Tibial artery (tissue), 4 donors: ENCODE measurements at regions not wholly inside any gene's neighbourhood (a gene's known extent, or its start where the extent isn't known, plus 50 kb on each side); places are given as distances from the start of the nearest gene placed in this dataset.
"Not testable (repeated sequence)": the region's sequence is repeated elsewhere in the genome, so short reads cannot be mapped to it uniquely, and the experiment has no call there.

Experiments
- DNase-seq, 2 donors: peaks; one replicate each; pipeline ENCODE4 v3.0.0-alpha.2; 2019
- H3K27ac ChIP-seq, 2 donors: fragments of 200-600 bp; sonication (generic) in 1 of 2; 1 replicate in 1 of 2; 2 replicates in 1 of 2; pipeline ENCODE4 v1.5.1; 2018 to 2019; ENCODE audit warnings: mild to moderate bottlenecking in 1 of 2
- H3K27me3 ChIP-seq, 2 donors: fragments of 200-600 bp; sonication (generic) in 1 of 2; one replicate each; pipeline versions ENCODE4 v1.5.1 to v1.6.0; 2016 to 2019
- H3K36me3 ChIP-seq, 3 donors: fragments of 200-600 bp; sonication (generic) in 2 of 3; one replicate each; pipeline ENCODE4 v1.5.1; 2016 to 2019; ENCODE audit warnings: mild to moderate bottlenecking in 2 of 3
- H3K4me1 ChIP-seq, 4 donors: fragments of 200-600 bp; sonication (generic) in 2 of 4; 1 replicate in 3 of 4; 2 replicates in 1 of 4; pipeline ENCODE4 v1.5.1; 2016 to 2019
- H3K4me3 ChIP-seq, 2 donors: fragments of 200-600 bp; sonication (generic) in 1 of 2; 1 replicate in 1 of 2; 2 replicates in 1 of 2; pipeline ENCODE4 v1.5.1; 2018 to 2019; ENCODE audit warnings: mild to moderate bottlenecking in 2 of 2
- H3K9me3 ChIP-seq, 3 donors: fragments of 200-600 bp; sonication (generic) in 1 of 3; one replicate each; pipeline ENCODE4 v1.5.1; 2016 to 2019
- CTCF ChIP-seq, 2 experiments: fragments of 200-600 bp in 1 of 2; fragments of 450-650 bp in 1 of 2; IDR thresholded peaks; one replicate each; pipeline ENCODE4 v1.5.1; 2017 to 2019; ENCODE audit warnings: antibody characterized with exemption in 2 of 2, mild to moderate bottlenecking in 1 of 2, moderate library complexity in 1 of 2
- intact Hi-C: fragments of 100-400 bp; cut with DNase I; formaldehyde crosslinking; loops from one replicate; pipeline ENCODE4 v1.15.0; 2023; ENCODE audit warnings: low total_unique reads

GRCh38 chr4:33989820-33990443, 2254.4 kb downstream of the ARAP2 start:
- no peak for TF ChIP-seq CTCF (IDR thresholded peaks at IDR 0.05)
- H3K4me1 ChIP-seq = no peaks in the 10 kb centered on the region
- no peak for DNase-seq
- H3K36me3 ChIP-seq = no peaks in the 10 kb centered on the region
- no peak overlapping the region for H3K27ac ChIP-seq
- no peaks in the 10 kb centered on the region for H3K9me3 ChIP-seq
- no peaks in the 10 kb centered on the region for H3K27me3 ChIP-seq
- H3K4me3 ChIP-seq = no peak overlapping the region
- intact Hi-C loops = no loop called here

- Histone ChIP-seq H3K36me3 (no peaks in the 10 kb centered on the region), H3K27me3 (no peaks in the 10 kb centered on the region), H3K4me3 (no peak overlapping the region), H3K27ac (no peak overlapping the region), H3K4me1 (no peaks in the 10 kb centered on the region), H3K9me3 (no peaks in the 10 kb centered on the region)
- TF ChIP-seq CTCF (IDR thresholded peaks at IDR 0.05) = no peak
- DNase-seq = no peak
- intact Hi-C loops = no loop called here
These were observed 2248.1 kb downstream of the ARAP2 start for GRCh38 chr4:33996075-33996718.

GRCh38 chr4:33998291-33998690, 2246.0 kb downstream of the ARAP2 start:
- no peak overlapping the region for H3K4me3 ChIP-seq
- H3K4me1 ChIP-seq = no peaks in the 10 kb centered on the region
- no peaks in the 10 kb centered on the region for H3K36me3 ChIP-seq
- intact Hi-C loops = no loop called here
- H3K27ac ChIP-seq = no peak overlapping the region
- no peak for TF ChIP-seq CTCF (IDR thresholded peaks at IDR 0.05)
- DNase-seq = no peak
- no peaks in the 10 kb centered on the region for H3K9me3 ChIP-seq
- no peaks in the 10 kb centered on the region for H3K27me3 ChIP-seq

GRCh38 chr4:34000356-34000755, 2244.0 kb downstream of the ARAP2 start:
- no peak for DNase-seq
- Histone ChIP-seq H3K27me3 (no peaks in the 10 kb centered on the region), H3K27ac (no peak overlapping the region), H3K9me3 (no peaks in the 10 kb centered on the region), H3K36me3 (no peaks in the 10 kb centered on the region), H3K4me1 (no peaks in the 10 kb centered on the region), H3K4me3 (no peak overlapping the region)
- TF ChIP-seq CTCF (IDR thresholded peaks at IDR 0.05) = no peak
- intact Hi-C loops = no loop called here

- H3K9me3 ChIP-seq, H3K27me3 ChIP-seq, H3K4me3 ChIP-seq, DNase-seq, intact Hi-C loops, H3K4me1 ChIP-seq, H3K36me3 ChIP-seq, H3K27ac ChIP-seq: not testable (repeated sequence)
These were observed 2237.8 kb downstream of the ARAP2 start for GRCh38 chr4:34006540-34006939.

GRCh38 chr4:34009951-34010350, 2234.4 kb downstream of the ARAP2 start:
- Histone ChIP-seq H3K9me3 (no peaks in the 10 kb centered on the region), H3K27ac (no peak overlapping the region), H3K27me3 (no peaks in the 10 kb centered on the region), H3K4me1 (no peaks in the 10 kb centered on the region), H3K36me3 (no peaks in the 10 kb centered on the region), H3K4me3 (no peak overlapping the region)
- DNase-seq = no peak
- no peak for TF ChIP-seq CTCF (IDR thresholded peaks at IDR 0.05)
- intact Hi-C loops = no loop called here
